Osteocyte (in vitro differentiated cells): ENCODE measurements at regions not wholly inside any gene's neighbourhood (a gene's known extent, or its start where the extent isn't known, plus 50 kb on each side); places are given as distances from the start of the nearest gene placed in this dataset.
A peak's percentile ranks its signal among the peaks of the same experiment; 100 is the strongest.

Source experiments
- DNase-seq: peaks from one replicate; pipeline ENCODE4 v3.0.0; 2021; ENCODE audit warnings: mixed read lengths; ENCODE audit not compliant: unreplicated experiment; ENCODE audit errors: extremely low spot score
- H3K27ac Mint-ChIP-seq: one replicate; pipeline ENCODE4 v1.8.0; 2021; ENCODE audit warnings: mild to moderate bottlenecking, mixed read lengths; ENCODE audit not compliant: unreplicated experiment
- H3K27me3 Mint-ChIP-seq: one replicate; pipeline ENCODE4 v1.8.0; 2021; ENCODE audit warnings: mixed read lengths; ENCODE audit not compliant: unreplicated experiment
- H3K36me3 Mint-ChIP-seq: one replicate; pipeline ENCODE4 v1.8.0; 2021; ENCODE audit warnings: mixed read lengths; ENCODE audit not compliant: unreplicated experiment
- H3K4me1 Mint-ChIP-seq: one replicate; pipeline ENCODE4 v1.8.0; 2021; ENCODE audit warnings: mixed read lengths; ENCODE audit not compliant: unreplicated experiment
- H3K4me3 Mint-ChIP-seq: one replicate; pipeline ENCODE4 v1.8.0; 2021; ENCODE audit warnings: mild to moderate bottlenecking, moderate library complexity, mixed read lengths; ENCODE audit not compliant: unreplicated experiment
- H3K9me3 Mint-ChIP-seq: one replicate; pipeline ENCODE4 v1.8.0; 2021; ENCODE audit warnings: mixed read lengths; ENCODE audit not compliant: unreplicated experiment
- CTCF ChIP-seq: fragments of 200-600 bp; sonication (generic); IDR thresholded peaks from 2 replicates; pipeline ENCODE4 v1.5.0; 2021; ENCODE audit warnings: antibody characterized with exemption, mild to moderate bottlenecking, moderate library complexity

GRCh38 chr3:110774496-110775265 is 296.9 kb upstream of the NECTIN3 start:
- TF ChIP-seq CTCF, result no peak
- DNase-seq, result no peak
- Mint-ChIP-seq H3K4me1 (peaks cover 37% of the 10 kb centered on the region), H3K27ac (no peak overlapping the region), H3K9me3 (no peaks in the 10 kb centered on the region), H3K36me3 (no peaks in the 10 kb centered on the region), H3K4me3 (no peak overlapping the region), H3K27me3 (no peaks in the 10 kb centered on the region)

GRCh38 chr3:110779581-110779980 is 292.0 kb upstream of the NECTIN3 start:
- Mint-ChIP-seq H3K27me3 (no peaks in the 10 kb centered on the region), H3K4me3 (no peak overlapping the region), H3K36me3 (no peaks in the 10 kb centered on the region), H3K27ac (no peak overlapping the region), H3K4me1 (peaks cover 8% of the 10 kb centered on the region), H3K9me3 (no peaks in the 10 kb centered on the region)
- no peak for TF ChIP-seq CTCF
- no peak for DNase-seq

- no peak overlapping the region for H3K4me3 Mint-ChIP-seq
- H3K9me3 Mint-ChIP-seq, result peaks cover 34% of the 10 kb centered on the region
Measured at GRCh38 chr3:110783541-110783940, 288.1 kb upstream of the NECTIN3 start.

GRCh38 chr3:110788794-110789193 is 282.8 kb upstream of the NECTIN3 start:
- Mint-ChIP-seq H3K9me3 (peaks cover 46% of the 10 kb centered on the region), H3K27me3 (no peaks in the 10 kb centered on the region), H3K27ac (peak overlapping the region; percentile 58), H3K36me3 (no peaks in the 10 kb centered on the region), H3K4me1 (peaks cover 30% of the 10 kb centered on the region), H3K4me3 (no peak overlapping the region)
- no peak for TF ChIP-seq CTCF
- DNase-seq, result no peak

More at GRCh38 chr3:110783541-110783940, 288.1 kb upstream of the NECTIN3 start:
- DNase-seq, result no peak
- no peaks in the 10 kb centered on the region for H3K27me3 Mint-ChIP-seq
- no peaks in the 10 kb centered on the region for H3K36me3 Mint-ChIP-seq
- H3K4me1 Mint-ChIP-seq, result peaks cover 1% of the 10 kb centered on the region
- TF ChIP-seq CTCF, result no peak
- no peak overlapping the region for H3K27ac Mint-ChIP-seq

- H3K9me3 Mint-ChIP-seq, result peaks cover 46% of the 10 kb centered on the region
- DNase-seq, result no peak
- TF ChIP-seq CTCF, result no peak
- H3K4me1 Mint-ChIP-seq, result peaks cover 32% of the 10 kb centered on the region
- H3K27me3 Mint-ChIP-seq, result no peaks in the 10 kb centered on the region
- no peaks in the 10 kb centered on the region for H3K36me3 Mint-ChIP-seq
- no peak overlapping the region for H3K4me3 Mint-ChIP-seq
- H3K27ac Mint-ChIP-seq, result peak overlapping the region; percentile 58
Measured at GRCh38 chr3:110789315-110789714, 282.3 kb upstream of the NECTIN3 start.
